Prostate gland (tissue), 2 donors: ENCODE measurements at regions not wholly inside any gene's neighbourhood (a gene's known extent, or its start where the extent isn't known, plus 50 kb on each side); places are given as distances from the start of the nearest gene placed in this dataset.

Experiments used
- CTCF ChIP-seq, 4 experiments: fragments of 200-600 bp in 2 of 4; fragments of 450-650 bp in 2 of 4; sonication (generic) in 2 of 4; IDR thresholded peaks; 1 replicate in 3 of 4; 2 replicates in 1 of 4; pipeline ENCODE4 v1.5.1; 2016 to 2019; ENCODE audit warnings: antibody characterized with exemption in 4 of 4, mild to moderate bottlenecking in 2 of 4, moderate library complexity in 2 of 4
- POLR2A ChIP-seq: fragments of 450-650 bp; IDR thresholded peaks from one replicate; pipeline ENCODE4 v1.6.1; 2016; ENCODE audit warnings: antibody characterized with exemption, mild to moderate bottlenecking
- POLR2AphosphoS5 ChIP-seq: sonication (generic); formaldehyde crosslinking; IDR thresholded peaks from one replicate; pipeline ENCODE4 v1.6.1; 2017; ENCODE audit warnings: antibody characterized with exemption

GRCh38 chr6:125596020-125596419 is 153.4 kb upstream of the HEY2 start:
- TF ChIP-seq CTCF (IDR thresholded peaks at IDR 0.05): no peak
- TF ChIP-seq POLR2A: no peak
- no peak for TF ChIP-seq POLR2AphosphoS5
